ENCODE measurements at regions not wholly inside any gene's neighbourhood (a gene's known extent, or its start where the extent isn't known, plus 50 kb on each side); places are given as distances from the start of the nearest gene placed in this dataset.

- no peak for DNase-seq (ENCODE audit: low spot score)
- H4K20me1 ChIP-seq (ENCODE audit: insufficient read depth, poor library complexity, severe bottlenecking), result no peaks in the 10 kb centered on the region
- TF ChIP-seq EZH2 (IDR thresholded peaks at IDR 0.05; ENCODE audit: borderline replicate concordance), result no peak
- no peak for TF ChIP-seq EZH2phosphoT487 (IDR thresholded peaks at IDR 0.05; ENCODE audit: low read depth, severe bottlenecking, unreplicated experiment)
- no peak for TF ChIP-seq CTCF (IDR thresholded peaks at IDR 0.05; ENCODE audit: poor library complexity)
- H3K36me3 ChIP-seq (replicated peaks; ENCODE audit: insufficient read depth, low read depth), result no peaks in the 10 kb centered on the region
- no peaks in the 10 kb centered on the region for H3K79me2 ChIP-seq
- no peaks in the 10 kb centered on the region for H3K9me2 ChIP-seq (replicated peaks; ENCODE audit: insufficient read depth)
- H2AFZ ChIP-seq, result no peak overlapping the region
- H3K4me2 ChIP-seq, result no peak overlapping the region
- H3K27ac ChIP-seq, result no peak overlapping the region
- H3K4me3 ChIP-seq, result no peak overlapping the region
- H3K27me3 ChIP-seq, result no peaks in the 10 kb centered on the region
- 87% methylated on average over 5 of the region's 5 CpGs for WGBS (ENCODE audit: low lambda C conversion rate, missing lambda C conversion rate)
- no peaks in the 10 kb centered on the region for H3K4me1 ChIP-seq (ENCODE audit: insufficient read depth)
- H3K9me3 ChIP-seq (ENCODE audit: low read depth), result no peaks in the 10 kb centered on the region
Observed at GRCh38 chr13:65889368-65889767, 1340.8 kb downstream of the PCDH9 start.

GRCh38 chr13:65882810-65883209, 1347.3 kb downstream of the PCDH9 start:
- no peaks in the 10 kb centered on the region for H3K79me2 ChIP-seq
- H3K9me3 ChIP-seq (ENCODE audit: low read depth), result no peaks in the 10 kb centered on the region
- 94% methylated on average over 4 of the region's 4 CpGs for WGBS (ENCODE audit: low lambda C conversion rate, missing lambda C conversion rate)
- no peak overlapping the region for H2AFZ ChIP-seq
- no peaks in the 10 kb centered on the region for H3K4me1 ChIP-seq (ENCODE audit: insufficient read depth)
- no peaks in the 10 kb centered on the region for H4K20me1 ChIP-seq (ENCODE audit: insufficient read depth, poor library complexity, severe bottlenecking)
- no peaks in the 10 kb centered on the region for H3K36me3 ChIP-seq (replicated peaks; ENCODE audit: insufficient read depth, low read depth)
- H3K27ac ChIP-seq, result no peak overlapping the region
- TF ChIP-seq EZH2phosphoT487 (IDR thresholded peaks at IDR 0.05; ENCODE audit: low read depth, severe bottlenecking, unreplicated experiment), result no peak
- no peaks in the 10 kb centered on the region for H3K9me2 ChIP-seq (replicated peaks; ENCODE audit: insufficient read depth)
- no peak overlapping the region for H3K4me3 ChIP-seq
- H3K4me2 ChIP-seq, result no peak overlapping the region
- no peaks in the 10 kb centered on the region for H3K27me3 ChIP-seq
- DNase-seq (ENCODE audit: low spot score), result no peak

- Histone ChIP-seq H3K4me2 (no peak overlapping the region), H3K9me2 (replicated peaks; ENCODE audit: insufficient read depth) (no peaks in the 10 kb centered on the region), H3K9me3 (ENCODE audit: low read depth) (no peaks in the 10 kb centered on the region), H4K20me1 (ENCODE audit: insufficient read depth, poor library complexity, severe bottlenecking) (no peaks in the 10 kb centered on the region), H2AFZ (no peak overlapping the region), H3K27ac (no peak overlapping the region), H3K4me1 (ENCODE audit: insufficient read depth) (no peaks in the 10 kb centered on the region), H3K4me3 (no peak overlapping the region), H3K27me3 (no peaks in the 10 kb centered on the region), H3K36me3 (replicated peaks; ENCODE audit: insufficient read depth, low read depth) (no peaks in the 10 kb centered on the region), H3K79me2 (no peaks in the 10 kb centered on the region)
- TF ChIP-seq CTCF (IDR thresholded peaks at IDR 0.05; ENCODE audit: poor library complexity) (no peak), EZH2phosphoT487 (IDR thresholded peaks at IDR 0.05; ENCODE audit: low read depth, severe bottlenecking, unreplicated experiment) (no peak), EZH2 (IDR thresholded peaks at IDR 0.05; ENCODE audit: borderline replicate concordance) (no peak)
- WGBS (ENCODE audit: low lambda C conversion rate, missing lambda C conversion rate), result 90% methylated on average over 3 of the region's 3 CpGs
- DNase-seq (ENCODE audit: low spot score), result no peak
Observed at GRCh38 chr13:65881561-65882155, 1348.5 kb downstream of the PCDH9 start.

- no peak overlapping the region for H3K27ac ChIP-seq
- no peaks in the 10 kb centered on the region for H3K9me2 ChIP-seq (replicated peaks; ENCODE audit: insufficient read depth)
- no peaks in the 10 kb centered on the region for H3K9me3 ChIP-seq (ENCODE audit: low read depth)
- TF ChIP-seq EZH2 (IDR thresholded peaks at IDR 0.05; ENCODE audit: borderline replicate concordance), result no peak
- no peaks in the 10 kb centered on the region for H3K4me1 ChIP-seq (ENCODE audit: insufficient read depth)
- H2AFZ ChIP-seq, result no peak overlapping the region
- no peaks in the 10 kb centered on the region for H3K27me3 ChIP-seq
- no peaks in the 10 kb centered on the region for H3K36me3 ChIP-seq (replicated peaks; ENCODE audit: insufficient read depth, low read depth)
- H4K20me1 ChIP-seq (ENCODE audit: insufficient read depth, poor library complexity, severe bottlenecking), result no peaks in the 10 kb centered on the region
- no peaks in the 10 kb centered on the region for H3K79me2 ChIP-seq
- H3K4me3 ChIP-seq, result no peak overlapping the region
- H3K4me2 ChIP-seq, result no peak overlapping the region
- DNase-seq (ENCODE audit: low spot score), result no peak
Observed at GRCh38 chr13:65875031-65875430, 1355.1 kb downstream of the PCDH9 start.

Measured in hepatocyte (in vitro differentiated cells).